DOHH2 (cell line): ENCODE measurements at regions not wholly inside any gene's neighbourhood (a gene's known extent, or its start where the extent isn't known, plus 50 kb on each side); places are given as distances from the start of the nearest gene placed in this dataset.

Experiments
- CTCF ChIP-seq: fragments of 200-600 bp; sonication (generic); IDR thresholded peaks from one replicate; pipeline ENCODE4 v1.5.1; 2014; ENCODE audit warnings: antibody characterized with exemption, mild to moderate bottlenecking, low read depth, low read length; ENCODE audit not compliant: poor library complexity, severe bottlenecking
- EZH2phosphoT487 ChIP-seq: fragments of 200-600 bp; sonication (generic); IDR thresholded peaks from 2 replicates; pipeline ENCODE4 v1.6.1; 2017; ENCODE audit warnings: borderline replicate concordance, mild to moderate bottlenecking, antibody characterized with exemption, low read length, moderate library complexity, mixed read lengths

DNA sequence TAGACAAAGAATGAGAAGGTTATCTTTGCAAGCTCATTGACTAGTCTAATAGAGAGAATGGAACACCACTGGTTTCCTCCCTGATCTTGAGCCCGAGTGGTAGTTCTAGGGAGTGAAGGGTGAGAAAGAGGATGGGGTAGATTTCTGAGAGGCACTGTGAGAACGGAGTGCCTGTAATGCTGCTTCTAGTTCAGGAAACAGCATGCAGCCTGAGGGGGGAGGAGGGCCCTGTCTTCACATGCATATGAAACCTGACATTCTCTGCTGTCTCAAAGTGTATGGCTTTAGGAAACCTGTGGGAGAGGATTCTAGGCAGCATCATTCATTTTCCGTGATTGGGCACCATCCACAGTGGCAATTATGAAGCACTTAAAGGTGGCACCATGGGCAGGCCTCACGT, 259.4 kb upstream of the MAN1A1 start:
- TF ChIP-seq CTCF (no peak), EZH2phosphoT487 (no peak)
